Hepatocyte (in vitro differentiated cells): ENCODE measurements at regions not wholly inside any gene's neighbourhood (a gene's known extent, or its start where the extent isn't known, plus 50 kb on each side); places are given as distances from the start of the nearest gene placed in this dataset.

Experiments
- EZH2 ChIP-seq: fragments of 200-600 bp; sonication (generic); IDR thresholded peaks from 2 replicates; pipeline ENCODE4 v1.6.1; 2016; ENCODE audit warnings: antibody characterized with exemption, mild to moderate bottlenecking, borderline replicate concordance
- TF ChIP-seq, protein P1 (sequence below): fragments of 200-600 bp; sonication (generic); IDR thresholded peaks from 2 replicates; pipeline ENCODE4 v1.5.1; 2016; ENCODE audit warnings: antibody characterized with exemption, mild to moderate bottlenecking; ENCODE audit not compliant: poor library complexity

DNA sequence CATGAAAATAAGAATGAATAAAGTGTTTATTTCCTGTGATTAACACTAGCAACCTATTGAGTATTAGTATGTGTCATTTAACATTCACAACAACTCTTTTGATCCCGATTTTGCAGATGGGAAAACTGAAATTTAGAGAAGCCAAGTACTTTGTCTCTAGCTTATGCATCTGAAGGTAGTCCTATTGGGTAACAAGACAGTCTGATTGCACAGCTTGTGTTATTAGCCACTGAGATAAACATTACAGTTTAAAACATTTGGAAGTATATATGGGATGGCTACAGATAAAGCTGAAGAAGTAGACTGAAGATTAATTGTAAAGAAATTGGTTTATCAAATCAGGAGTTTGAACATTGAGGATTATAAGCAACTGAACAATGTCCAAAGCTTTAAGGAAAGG lies 99.6 kb upstream of the PDE5A start:
- TF ChIP-seq, protein P1, sequence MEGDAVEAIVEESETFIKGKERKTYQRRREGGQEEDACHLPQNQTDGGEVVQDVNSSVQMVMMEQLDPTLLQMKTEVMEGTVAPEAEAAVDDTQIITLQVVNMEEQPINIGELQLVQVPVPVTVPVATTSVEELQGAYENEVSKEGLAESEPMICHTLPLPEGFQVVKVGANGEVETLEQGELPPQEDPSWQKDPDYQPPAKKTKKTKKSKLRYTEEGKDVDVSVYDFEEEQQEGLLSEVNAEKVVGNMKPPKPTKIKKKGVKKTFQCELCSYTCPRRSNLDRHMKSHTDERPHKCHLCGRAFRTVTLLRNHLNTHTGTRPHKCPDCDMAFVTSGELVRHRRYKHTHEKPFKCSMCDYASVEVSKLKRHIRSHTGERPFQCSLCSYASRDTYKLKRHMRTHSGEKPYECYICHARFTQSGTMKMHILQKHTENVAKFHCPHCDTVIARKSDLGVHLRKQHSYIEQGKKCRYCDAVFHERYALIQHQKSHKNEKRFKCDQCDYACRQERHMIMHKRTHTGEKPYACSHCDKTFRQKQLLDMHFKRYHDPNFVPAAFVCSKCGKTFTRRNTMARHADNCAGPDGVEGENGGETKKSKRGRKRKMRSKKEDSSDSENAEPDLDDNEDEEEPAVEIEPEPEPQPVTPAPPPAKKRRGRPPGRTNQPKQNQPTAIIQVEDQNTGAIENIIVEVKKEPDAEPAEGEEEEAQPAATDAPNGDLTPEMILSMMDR, result no peak
- no peak for TF ChIP-seq EZH2
